HG03060 (cell line): ENCODE measurements at regions not wholly inside any gene's neighbourhood (a gene's known extent, or its start where the extent isn't known, plus 50 kb on each side); places are given as distances from the start of the nearest gene placed in this dataset.
"Not testable (repeated sequence)": the region's sequence is repeated elsewhere in the genome, so short reads cannot be mapped to it uniquely, and the experiment has no call there.

Experiments used
- ATAC-seq: cut with Tn5 transposase; IDR thresholded peaks from one replicate; pipeline ENCODE4 v1.9.1; 2021; ENCODE audit warnings: low read depth, moderate number of reproducible peaks; ENCODE audit not compliant: unreplicated experiment

DNA sequence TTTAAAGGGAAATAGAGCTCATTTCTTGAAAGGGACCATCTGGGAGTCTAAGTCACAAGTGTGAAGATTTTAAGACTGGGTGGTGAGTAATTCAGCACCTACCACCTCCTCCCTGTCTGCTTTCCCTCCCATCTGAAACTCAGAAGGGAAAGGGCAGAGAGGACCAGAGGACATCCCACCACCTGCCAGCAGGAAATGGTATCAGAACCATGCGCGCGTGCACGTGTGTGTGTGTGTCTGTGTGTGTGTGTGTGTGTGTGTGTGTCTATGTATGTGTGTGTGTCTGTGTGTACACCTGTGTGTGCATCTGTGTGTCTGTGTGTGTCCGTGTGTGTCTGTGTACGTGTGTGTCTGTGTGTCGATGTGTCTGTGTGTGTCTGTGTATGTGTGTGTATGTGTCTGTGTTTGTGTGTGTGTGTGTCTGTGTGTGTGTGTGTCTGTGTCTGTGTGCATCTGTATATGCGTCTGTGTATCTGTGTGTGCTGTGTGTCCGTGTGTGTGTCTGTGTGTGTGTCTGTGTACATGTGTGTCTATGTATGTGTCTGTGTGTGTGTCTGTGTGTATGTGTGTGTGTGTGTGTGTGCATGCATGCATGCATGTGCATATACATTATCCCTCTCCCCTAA lies 76.8 kb downstream of the ZFP36L2 start:
- ATAC-seq: no peak

DNA sequence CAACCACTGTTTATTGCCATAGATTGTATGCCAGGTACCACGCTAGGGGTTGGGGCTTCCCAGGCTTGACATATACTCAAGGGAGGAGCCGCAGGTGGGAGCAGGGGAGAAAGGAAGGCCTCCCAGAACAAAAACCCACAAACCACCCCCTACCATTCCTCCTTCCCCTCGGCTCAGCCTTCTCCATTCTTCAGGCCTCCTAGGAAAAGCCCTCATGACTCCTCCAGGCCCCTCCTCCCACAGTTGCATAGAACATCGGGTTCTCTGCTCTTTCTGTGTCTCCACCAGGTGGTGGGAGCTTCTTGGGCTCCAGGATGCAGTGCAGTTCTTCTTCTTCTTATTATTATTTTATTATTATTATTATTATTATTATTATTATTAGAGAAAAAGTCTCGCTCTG lies 80.3 kb downstream of the ZFP36L2 start:
- ATAC-seq: no peak

DNA sequence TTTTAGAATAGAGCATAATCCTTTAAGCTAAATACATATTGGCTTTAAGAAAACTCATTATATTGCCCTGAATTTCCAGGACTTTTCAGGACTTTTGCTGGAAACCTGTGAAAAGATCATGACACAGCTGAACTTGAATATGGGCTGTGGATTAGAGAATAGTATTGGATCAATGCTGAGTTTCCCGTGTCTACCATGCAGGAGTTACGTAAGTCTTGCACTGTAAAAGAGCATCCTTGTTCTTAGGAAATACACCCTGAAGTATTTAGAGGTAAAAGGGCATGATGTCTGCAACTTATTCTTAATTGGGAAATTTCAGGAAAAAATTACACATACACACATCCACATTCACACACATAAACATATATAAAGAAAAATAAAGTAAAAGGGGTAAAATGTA lies 82.1 kb downstream of the ZFP36L2 start:
- ATAC-seq: no peak

DNA sequence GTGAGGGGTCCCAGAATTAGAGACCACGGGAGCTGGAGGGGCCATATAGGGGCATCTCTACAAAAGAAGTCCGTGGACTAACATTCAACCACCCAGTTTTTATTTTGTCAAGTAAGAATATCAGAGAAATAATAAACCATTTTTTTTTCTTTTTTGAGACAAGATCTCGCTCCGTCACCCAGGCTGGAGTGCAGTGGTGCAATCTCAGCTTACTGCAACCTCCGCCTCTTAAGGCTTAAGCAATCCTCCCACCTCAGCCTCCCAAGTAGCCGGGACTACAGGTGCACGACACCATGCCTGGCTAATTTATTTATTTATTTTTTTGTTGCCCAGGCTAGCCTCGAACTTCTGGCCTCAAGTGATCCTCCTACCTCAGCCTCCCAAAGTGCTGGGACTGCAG lies 82.7 kb downstream of the ZFP36L2 start:
- ATAC-seq: no peak

DNA sequence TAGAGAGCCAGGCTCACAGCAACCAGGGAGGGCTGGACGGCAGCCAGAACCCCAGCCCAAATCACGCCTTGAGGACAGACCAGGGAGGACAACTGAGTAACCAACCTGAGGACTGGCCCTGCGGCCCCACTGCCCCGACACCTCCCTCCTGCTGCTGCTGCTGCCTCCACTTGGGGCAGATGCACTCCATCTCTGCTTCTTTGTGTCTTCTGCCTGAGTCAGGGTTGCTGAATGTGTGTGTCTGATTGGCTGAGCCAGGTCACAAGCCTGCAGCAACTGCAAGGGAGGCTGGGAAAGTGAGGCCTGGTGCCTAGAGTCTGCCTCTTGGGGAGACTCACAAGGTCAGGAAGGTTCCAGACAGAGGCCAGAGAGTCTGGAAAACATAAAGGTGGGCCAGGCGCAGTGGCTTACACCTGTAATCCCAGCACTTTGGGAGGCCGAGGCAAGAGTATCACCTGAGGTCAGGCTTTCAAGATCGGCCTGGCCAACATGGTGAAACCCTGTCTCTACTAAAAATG lies 83.4 kb downstream of the ZFP36L2 start:
- no peak for ATAC-seq

DNA sequence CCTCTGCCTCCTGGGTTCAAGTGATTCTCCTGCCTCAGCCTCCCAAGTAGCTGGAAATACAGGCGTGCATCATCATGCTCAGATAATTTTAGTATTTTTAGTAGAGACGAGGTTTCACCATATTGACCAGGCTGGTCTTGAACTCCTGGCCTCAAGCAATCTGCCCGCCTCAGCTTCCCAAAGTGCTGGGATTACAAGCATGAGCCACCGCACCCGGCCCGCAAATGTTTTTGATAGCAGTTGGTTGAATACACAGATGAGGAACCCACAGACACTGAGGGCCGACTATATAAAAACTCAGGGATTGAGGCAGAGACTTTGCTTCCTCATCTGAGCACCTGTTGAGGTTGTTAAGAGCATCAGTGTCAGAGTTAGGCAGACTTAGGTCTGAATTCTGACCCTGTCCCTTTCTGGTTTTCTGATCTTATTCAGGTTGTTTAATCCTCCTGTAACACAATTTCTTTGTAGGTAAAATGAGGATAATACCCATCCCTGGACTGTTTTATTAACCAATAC lies 84.7 kb downstream of the ZFP36L2 start:
- not testable (repeated sequence) for ATAC-seq

DNA sequence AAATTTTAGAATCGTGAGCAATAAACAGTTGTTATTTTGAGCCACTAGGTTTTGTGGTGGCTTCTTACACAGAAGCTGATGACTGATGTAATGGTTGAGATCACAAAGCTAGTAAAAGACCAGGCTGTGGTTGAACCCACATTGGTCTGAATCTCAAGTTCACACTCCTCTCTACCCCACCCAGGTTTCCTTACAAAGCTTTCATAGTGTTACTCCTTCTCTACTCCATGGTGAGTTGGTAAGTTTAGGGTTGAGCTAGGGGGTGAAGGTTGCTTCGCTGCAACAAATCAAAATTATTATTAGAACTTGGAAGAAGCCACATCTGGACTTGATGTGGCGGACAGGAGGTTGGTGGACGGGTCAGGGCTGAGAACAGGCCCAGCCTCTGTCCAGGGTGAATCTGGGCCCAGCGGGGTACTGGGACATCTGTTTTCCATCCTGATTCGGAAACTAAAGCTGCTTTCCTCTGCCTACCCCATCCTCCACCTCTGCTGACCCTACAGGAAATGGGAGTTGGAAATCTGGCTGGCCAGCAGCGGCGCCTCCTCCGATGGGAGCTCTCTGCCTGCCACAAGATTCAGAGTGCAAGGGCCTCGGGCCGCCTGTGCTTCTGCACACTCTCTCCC lies 86.3 kb downstream of the ZFP36L2 start:
- ATAC-seq: no peak

DNA sequence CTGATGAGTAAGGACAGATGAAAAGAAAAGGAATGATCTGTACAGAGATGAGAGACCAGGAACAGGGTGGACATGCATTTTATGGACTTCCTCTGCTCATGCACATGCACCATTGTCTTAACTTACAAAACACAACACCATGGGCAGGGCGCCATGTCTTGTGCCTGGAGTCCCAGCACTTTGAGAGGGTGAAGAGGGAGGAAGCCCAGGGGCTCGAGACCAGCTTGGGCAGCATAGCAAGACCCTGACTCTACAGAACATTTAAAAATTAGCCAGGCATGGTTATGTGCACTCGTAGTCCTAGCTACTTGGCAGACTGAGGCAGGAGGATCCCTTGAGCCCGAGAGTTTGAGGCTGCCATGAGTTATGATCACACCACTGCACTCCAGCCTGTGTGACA lies 86.9 kb downstream of the ZFP36L2 start:
- ATAC-seq: no peak

DNA sequence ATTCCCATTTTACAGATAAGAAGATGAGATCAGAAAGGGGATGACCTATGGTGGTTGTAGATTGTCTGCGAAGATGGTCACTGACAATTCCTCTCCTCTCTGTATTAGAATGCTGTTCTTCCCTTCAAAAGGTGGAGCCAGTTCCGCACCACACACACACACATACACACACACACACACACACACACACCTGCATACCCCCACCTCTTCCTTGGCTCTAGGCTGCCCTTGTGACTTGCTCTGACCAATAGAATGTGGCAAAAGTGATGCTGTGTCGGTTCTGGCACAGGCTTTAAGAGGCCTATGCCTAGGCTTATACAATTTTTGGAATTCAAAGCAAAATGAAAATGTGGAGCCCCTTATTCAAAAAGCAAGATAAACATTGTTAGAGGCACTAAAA lies 88.0 kb downstream of the ZFP36L2 start:
- ATAC-seq: no peak

DNA sequence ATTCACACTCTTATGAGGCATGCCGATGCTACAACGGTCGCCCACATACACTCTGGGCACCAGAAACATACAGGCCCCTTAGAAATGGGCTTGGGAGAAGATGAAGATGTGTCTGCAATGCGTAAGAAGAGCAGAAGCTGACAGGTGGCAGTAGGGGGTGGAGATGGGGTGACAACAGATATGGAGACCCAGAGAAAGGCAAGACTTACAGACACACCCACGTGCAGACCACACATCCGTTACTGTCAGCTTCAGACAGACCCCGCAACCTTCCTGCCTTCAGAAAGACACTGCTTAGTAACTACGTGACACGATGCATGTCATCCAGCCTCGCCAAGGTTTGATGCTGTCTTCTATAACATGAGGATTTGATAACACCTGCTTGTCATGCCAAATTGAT lies 89.5 kb downstream of the ZFP36L2 start:
- ATAC-seq: no peak

DNA sequence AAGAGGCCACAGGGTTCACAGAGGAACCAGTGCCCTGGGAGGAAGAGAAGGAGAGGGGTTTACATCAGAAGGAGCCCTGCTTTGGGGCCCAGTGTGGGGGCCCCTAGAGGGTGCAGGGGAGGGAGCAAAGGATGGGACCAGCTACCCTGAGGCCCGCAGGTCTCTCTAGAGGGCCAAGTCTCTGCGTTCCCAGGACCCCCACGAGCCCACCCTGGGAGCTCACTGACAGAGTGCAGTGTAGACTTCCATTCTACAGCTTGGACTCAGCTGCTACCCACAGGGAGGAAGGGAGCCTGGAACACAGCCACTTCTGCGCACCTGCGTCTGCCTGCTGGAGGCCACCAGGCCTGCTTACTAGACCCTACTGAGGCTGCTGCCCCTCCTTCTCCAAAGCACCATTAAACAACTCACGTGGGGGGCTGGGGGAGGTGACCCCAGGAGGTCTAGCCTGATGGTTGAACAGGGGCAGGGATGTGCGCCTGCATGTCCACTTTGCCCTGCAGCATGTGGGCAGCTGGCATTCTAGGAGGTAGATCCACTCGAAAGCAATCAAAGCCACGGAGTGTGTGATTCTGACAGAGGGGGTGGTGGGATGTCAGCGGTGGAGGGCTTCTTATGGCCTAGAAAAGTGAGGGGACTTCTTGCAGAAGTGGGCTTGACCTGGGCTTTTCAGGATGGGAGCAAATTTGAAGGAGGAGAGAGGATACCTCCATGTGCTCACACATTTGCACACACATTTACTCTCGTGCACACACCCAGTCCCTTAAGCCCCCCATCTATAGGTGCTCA lies 90.2 kb downstream of the ZFP36L2 start:
- ATAC-seq: no peak

DNA sequence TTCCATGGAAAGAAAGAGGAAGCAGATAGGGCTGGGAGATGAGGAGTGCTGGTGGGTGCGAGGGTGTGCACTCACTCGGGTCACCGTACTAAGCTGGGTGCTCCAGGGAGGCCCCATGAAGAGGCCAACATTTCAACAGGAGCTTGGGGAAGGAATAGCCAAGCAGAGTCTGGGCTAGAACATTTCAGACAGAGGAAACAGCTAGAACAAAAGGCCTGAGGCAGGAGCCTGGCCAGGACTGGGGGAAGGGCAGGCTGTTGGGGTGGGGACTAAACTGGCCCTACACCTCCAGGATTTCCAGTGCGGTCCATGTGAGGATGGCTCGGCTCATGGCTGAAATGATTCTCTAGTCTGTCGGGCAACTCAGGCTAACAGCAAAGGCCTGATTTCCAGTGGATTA lies 90.8 kb downstream of the ZFP36L2 start:
- no peak for ATAC-seq

DNA sequence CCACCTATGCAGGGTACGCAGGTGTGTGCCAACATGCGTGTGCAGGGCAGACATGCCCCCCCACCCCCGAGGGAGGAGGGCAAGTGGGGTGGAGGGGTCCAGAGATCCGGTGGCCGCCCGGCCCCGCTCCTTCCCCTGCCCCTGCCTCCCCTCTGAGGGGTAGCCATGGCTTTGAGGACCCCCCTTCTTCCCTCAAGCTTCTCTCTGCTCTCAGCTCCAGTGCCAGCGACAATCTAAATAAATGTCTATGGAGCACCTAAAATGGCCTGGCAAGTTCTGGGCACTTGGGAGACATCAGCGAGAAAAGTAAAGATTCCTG lies 91.9 kb downstream of the ZFP36L2 start:
- no peak for ATAC-seq

DNA sequence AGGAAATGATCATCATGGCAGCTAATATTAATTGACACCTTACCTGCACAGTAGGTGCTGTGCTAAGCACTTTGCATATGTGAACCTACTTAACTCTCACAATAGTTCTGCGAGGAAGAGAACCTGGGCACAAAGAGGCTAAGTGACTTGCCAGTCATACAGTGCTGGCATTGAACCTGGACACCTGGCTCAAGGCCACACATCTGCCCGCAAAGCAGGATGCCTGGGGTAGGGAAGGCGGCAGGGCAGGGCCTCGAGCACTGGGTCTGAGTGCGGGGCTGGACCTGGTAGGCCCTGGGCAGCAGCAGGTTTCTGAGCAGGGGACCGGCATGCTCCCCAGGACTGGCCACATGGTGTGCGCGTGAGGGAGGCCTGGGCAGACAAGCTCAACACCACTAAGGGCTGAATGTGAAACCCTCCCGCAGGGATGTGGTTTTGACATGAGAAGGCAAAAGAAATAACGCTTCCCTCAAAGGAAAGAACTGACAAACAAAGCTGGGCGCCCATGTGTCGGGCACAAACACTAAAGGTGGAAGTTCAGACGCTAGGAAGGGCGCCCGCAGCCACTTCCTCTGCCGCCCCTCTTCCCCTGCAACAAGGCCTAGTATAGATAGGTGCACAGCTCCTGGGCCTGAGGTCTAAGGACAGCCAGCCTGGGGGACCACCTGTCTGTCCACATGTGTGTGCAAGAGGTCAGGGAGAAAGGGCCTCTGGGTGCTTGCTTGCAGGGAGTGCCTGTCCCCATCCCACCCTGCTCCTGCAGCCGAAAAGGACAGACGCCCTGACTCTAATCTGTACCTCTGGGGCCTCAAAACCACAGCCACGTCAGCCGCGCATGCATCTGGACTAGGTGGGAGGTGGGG lies 92.5 kb downstream of the ZFP36L2 start:
- ATAC-seq: no peak

DNA sequence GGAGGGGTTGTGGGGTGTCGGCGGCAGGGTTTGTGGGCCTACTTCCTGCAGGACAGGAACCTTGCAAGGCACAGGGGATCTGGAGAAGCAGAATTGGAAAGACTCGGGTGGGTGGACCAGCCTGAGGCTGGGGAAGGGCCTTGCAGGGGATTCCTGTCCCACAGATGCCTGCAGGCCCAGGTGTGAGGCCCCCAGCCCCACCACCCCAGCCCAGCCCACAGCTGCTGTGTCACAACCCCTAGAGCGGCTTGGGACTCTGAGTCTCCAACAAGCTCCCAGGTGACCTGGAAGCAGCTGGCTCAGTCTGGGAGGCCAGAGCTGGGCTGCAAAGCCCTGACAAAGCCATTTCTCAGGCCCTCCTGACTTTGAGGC lies 93.1 kb downstream of the ZFP36L2 start:
- no peak for ATAC-seq

DNA sequence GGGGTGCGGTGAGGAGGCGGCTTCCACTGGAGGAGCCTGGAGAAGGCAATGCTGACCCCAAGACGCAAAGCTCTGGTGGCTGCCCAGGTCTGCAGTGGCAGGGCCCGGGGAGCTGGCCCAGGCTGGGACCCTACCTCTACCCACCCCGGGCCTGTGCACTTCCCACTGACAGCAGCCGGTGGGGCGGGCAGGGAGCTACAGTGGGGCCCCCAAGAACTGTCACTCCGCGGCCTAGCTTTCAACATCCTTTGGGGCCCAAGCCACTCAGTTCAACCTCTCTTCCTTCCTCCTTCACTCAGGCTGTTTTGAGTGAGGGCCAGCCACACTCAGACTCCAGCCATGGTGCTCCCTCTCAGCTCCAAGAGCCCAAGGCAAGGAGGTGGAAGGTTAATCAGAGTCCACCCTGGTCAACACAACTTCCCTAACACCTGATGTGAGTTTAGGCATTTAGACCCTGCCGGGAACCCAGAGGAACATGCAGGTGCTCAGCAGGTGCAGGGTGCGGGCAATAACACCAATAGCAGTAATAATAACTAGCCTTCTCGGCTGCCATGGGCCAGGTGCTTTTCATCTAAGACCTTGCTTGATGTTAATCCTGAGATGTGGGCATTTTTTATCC lies 93.6 kb downstream of the ZFP36L2 start:
- no peak for ATAC-seq

DNA sequence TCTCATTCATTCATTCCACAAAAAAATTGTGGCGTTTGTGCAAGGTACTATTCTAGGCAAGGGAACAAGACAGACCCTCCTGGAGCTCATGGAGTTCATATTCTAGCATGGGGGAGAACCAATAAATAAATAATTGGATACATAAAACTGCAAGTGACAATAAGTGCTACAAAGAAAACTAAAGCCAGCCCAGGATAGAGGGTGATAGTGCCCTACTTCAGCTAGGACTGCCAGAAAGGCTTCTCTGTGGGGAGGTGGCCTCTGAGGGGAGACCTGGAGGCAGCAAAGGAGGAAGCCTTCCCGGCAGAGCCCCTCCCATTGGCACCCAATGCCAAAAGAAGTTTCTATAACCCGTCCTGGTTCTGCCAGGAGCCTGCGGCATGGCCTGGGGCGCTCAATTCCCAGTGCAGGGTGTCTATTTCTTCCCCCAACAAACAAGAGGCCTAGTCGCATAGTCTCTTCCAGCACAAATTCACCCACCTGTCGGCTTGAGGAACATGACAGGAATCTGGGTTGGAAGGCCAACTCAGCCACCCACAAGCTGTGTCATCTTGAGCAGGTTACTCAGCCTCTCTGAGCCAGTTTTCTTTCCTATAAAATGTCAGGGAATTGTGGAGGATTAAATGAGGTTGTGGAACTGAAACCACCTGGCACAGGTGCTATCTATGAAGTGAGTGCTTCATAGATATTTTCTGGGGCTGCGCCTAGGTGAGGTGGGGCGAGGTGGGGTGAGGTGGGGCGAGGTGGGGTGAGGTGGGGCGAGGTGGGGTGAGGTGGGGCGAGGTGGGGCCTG lies 94.3 kb downstream of the ZFP36L2 start:
- no peak for ATAC-seq

DNA sequence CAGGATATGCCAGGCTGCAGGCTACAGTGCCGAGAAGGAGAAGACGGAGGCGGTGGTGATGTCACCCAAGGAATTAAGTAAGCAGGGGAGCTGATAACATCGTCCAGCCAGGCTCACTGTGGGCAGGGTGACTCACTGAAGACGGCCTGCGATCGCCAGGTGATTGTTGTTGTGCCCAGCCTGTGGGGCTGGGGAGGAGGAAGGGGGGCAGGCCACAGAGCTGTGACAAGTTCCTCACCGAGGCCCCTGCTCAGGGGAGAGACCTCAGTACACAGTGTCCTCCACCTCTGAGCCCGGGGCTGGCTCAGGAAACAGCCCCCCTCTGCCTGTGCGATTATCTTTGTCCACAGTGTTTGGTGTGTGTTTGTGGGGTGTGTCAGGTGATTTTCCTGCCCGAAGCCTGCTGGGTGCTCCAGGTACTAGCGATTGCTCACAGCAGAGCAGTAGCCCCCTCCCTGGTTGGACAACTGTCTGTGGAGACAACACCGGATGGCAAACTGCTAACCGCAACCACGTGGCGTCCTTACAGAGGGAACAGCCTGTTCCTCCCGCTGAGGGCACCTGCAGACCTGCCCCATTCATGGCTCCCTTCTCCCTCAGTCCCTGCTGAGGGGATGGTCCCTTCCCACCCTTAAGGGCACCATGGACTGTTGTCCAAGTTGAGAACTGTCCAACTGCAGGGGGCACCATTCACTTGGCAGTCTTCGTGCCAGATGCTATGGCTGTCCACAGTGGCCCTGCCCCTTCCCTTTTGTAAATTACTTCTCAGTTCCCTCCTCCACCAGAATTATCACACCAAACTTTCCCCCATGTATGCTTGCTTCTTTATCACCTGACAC lies 95.1 kb downstream of the ZFP36L2 start:
- no peak for ATAC-seq

DNA sequence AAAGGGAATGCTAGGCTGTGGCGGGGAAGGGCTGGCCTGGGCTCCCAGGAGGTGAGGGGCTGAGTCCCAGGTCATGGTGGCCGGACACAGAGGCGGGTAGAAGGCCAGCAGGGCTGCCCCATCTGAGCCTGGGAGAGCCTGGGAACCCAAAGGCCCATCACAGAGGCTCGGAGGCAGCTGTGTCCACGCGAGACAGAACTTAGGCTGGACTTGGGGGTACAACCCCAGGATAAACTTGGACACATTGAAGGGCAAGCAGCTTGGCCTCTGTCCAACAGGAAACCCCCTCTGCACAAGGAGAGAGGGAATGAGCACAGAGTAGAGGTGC lies 95.9 kb downstream of the ZFP36L2 start:
- ATAC-seq: no peak
